HG03097 (cell line): ENCODE measurements at regions not wholly inside any gene's neighbourhood (a gene's known extent, or its start where the extent isn't known, plus 50 kb on each side); places are given as distances from the start of the nearest gene placed in this dataset.
A peak's percentile ranks its signal among the peaks of the same experiment; 100 is the strongest.

Experiments used
- ATAC-seq: cut with Tn5 transposase; IDR thresholded peaks from one replicate; pipeline ENCODE4 v1.9.1; 2021; ENCODE audit not compliant: unreplicated experiment, low FRiP score

DNA sequence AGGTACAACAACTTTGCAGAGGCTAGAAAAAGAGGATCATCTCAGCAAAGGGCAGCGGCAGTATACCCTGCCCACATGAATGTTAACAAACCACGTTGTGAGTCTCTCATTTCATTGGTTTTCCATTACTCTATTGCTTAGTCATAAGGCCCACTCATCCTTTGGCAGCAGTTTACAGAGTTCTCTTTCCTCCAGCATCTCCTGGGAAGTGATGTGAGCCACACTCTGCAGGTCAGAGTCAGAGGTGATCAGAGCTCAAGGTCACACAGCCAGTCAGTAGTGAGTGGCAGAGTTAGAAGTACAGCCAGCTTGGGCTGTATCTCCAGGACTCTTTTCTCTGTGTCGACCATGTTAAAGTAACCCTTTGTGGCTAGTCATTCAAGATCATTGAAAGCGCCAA is 599.6 kb upstream of the GRAMD2B start:
- ATAC-seq: no peak

DNA sequence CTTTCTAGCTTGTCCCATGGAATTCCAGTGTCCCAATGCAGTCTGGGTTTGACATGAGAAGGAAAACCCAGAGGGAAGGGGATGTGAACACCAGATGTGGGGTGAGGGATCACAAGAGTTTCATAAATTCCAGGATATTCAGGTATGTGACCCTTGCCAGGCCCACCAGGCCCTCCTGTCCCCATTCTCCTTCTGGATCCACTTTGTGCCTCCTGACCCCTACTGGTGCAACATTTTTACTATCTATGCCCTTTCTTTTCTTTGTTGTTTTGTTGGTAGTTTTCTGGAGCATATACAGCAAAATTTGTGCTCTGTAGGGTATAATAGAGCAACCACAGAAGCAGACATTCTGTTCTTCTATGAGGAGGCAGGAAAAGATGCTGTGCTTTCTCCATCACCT is 597.0 kb upstream of the GRAMD2B start:
- ATAC-seq: no peak

DNA sequence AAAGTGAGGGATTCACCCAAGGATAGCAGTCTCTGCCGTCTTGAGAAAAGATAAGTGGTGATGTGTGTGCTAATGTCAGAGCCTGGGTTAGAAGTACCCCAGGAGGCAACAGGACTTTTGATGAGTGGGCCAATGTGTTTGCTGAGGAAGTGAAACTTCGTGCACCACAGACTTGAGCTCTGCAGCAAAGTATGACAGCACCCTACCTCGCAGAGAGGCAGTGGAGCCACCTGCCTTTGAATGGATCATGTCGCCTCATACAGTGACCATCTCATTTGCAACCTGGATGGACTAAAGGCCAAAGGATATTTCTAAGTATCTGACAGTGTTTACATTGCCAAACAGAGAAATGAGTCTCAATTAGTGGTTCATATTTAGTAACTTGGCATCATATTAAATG is 593.9 kb upstream of the GRAMD2B start:
- ATAC-seq: peak; percentile 56

DNA sequence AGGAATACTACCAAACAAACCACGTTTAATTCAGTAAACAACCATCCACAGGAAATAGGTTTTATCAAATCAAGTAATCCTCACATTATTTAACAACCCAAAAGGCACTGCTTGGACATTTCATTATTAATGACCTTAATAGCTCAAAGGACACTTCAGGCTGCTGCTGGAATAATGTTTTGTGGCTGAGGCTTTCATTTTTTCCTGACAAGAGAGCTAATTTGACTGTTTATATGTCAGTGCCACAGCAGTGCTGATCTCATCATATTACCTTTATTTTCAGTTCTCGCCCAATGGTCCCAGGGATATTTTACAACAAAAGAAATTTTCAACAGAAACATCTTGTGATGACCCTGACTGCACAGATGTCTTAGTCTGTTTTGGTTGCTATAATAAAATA is 589.8 kb upstream of the GRAMD2B start:
- ATAC-seq: no peak

DNA sequence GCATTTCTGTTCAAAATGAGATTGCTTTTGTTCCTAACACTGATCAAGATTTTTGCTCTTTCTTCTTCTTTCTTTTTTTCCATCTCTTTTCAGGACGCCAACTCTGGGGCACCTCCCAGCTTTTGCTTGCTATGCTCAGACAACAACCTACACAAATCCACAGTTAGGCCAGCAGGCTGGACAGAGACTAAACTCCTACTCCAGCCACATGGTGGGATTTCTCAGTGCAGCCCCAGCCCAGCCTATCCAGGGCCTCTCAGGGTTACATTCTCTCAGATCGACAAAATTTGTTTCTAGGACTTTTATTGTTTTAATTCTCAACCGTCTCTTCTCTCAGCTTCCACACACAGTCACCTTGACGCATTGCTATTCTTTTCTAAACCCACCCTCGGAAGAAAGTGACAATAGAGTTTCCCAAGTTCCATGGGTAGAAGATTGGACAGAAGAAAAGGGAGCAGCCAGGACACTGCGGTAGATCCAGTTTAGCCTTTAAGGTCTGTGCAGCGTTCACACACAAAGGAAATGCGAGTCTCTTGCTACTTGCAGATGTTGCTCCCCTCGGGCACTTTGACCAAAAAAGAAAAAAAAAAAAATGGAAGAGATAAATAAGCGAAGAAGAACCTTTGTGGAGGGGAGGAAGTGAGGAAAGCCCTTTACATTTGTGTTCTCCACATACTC is 588.6 kb upstream of the GRAMD2B start:
- ATAC-seq: no peak

DNA sequence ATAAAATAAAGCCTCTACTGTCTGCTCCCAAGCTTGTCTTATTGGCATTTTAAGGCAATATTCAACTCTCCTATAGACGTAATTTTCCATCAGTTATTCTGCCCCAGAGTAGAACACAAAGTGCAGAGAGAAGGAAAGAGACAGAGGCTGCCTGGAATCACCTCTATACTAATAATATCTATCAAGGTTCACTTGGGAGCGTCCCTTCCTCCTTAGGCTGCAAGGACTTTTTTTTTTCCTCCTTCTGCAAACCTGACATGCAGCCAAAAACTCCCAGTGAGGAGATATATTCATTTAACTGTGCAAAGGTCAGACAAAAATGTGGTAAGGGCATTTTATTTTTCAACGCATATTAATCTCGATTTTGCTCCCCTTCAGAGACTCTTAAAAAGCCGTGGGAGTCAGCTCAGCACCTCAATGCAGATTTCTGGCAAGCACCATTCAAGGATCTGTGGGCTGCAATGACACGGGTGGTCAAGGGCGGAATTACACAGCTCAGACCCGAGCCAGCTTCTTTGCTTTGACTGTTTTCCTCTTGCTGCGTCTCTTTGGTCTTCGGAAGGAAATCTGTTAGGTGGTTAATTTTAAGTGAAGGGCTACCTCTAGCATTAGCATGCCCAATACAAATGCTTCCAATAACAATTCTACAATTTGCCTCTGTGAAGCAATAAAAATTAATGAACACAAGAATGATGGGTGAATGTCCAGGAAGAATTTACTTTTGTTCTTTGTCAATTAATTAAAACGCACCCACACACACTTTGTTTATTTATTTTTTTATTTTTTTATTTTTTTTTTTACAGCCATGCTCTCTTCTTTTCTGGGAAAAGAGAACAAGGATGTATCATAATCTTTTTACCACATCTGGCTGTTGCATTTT is 587.7 kb upstream of the GRAMD2B start:
- ATAC-seq: no peak

DNA sequence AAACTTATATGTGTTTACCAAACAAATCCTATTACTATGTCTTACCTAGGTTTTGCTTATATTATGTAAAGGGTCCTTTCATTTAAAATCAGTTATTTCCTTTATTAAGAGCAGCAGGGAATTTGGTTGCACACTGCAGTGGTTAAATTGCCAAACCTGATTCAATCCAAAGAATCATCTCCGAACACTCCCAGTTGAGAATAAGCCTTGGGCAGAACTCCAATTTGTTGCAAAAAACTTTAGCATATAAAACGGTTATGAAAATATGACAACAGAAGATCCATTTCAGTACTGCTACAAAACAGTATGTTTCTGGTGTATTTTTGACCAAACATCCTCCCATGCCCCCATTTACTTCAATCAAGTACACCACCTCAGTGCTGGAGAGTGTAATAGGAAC is 587.0 kb upstream of the GRAMD2B start:
- ATAC-seq: no peak

DNA sequence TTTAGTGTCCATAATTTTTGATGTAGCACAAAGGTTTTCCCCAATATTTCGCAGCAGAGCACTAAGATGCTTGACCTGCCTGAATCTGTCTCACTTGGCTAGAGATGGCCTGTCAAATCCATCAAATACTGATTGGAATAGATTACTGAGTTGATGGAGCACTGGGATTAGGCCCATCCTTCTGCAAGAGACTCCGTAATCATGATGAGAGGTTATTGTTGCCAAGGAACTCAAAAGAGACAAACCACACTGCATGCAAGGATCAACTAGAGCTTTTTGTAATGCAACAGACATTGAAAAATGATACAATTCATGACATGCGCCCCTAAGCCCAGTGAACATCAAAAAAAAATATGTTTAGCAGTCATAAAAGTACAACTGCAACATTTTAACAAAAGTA is 585.3 kb upstream of the GRAMD2B start:
- ATAC-seq: no peak

DNA sequence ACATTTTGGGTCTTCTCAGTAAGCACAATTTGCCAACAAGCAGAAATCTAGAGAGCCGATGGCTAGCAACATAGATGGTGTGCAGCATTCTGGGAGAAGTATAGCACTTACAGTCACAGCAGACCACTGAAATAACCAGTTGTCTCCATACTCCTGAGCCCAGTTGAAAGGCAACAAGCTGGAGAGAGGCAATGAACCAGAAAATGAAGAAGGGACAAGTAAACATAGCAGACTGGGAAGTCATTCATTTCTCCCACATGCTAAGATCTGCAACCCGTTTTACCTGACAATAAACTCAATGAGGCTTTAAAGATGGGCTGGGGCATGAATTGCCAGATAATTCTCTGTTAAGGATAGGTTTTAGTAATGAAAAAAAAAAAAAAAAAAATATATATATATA is 575.6 kb upstream of the GRAMD2B start:
- ATAC-seq: no peak

DNA sequence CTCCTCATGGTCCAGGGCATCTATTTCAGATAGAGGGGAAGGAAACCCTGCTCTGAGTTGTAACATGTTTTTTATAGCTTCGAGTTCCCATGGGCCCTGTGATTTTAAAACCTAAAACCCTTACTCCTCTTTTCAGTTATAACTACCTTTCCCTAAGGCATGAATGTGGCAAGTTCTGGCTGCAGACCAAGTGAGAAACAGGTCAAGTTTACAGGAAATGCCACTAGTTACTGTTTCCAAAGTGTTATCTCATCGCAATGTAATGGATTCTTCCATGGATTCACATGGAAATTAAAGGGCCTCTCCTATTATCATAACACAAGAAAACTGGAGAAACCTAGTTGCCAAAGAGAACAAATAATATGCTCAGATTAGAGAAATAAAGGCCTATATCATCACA is 574.5 kb upstream of the GRAMD2B start:
- ATAC-seq: no peak

DNA sequence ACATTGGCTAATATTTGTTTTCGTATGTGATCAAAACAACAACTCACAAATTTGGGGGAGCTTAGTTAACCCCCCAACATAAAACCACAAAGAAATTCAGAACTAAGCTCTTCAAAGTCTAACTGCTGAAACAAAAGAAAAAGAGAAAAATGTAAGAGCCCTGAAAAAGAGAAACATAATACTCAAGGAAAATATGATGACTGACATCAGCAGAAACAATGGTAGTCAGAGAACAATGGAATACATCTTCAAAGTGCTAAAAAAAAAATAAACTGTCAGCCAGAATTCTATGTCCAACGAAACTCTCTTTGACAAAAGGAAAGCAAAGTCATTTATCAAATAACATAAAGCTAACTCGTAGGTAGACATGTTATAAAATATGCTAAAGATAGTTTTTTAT is 566.3 kb upstream of the GRAMD2B start:
- ATAC-seq: no peak

DNA sequence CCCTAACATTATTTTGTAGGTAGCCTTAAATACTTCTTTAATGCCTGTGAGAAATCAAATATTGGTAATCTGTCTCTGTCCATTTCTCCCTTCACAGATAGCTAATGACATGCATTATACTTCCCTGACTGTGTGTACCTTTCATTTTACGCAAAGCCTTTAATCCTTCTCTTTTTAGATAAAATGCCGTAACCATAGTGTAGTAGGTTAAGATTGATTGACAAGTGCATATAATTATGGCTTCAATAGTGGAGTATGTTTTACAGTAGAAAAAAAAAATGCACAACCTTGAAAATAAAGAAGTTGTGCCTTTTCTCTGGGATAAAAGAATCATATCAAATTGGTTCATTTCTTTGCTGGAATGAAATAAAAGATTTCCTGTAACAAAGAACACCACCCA is 559.6 kb upstream of the GRAMD2B start:
- ATAC-seq: no peak

DNA sequence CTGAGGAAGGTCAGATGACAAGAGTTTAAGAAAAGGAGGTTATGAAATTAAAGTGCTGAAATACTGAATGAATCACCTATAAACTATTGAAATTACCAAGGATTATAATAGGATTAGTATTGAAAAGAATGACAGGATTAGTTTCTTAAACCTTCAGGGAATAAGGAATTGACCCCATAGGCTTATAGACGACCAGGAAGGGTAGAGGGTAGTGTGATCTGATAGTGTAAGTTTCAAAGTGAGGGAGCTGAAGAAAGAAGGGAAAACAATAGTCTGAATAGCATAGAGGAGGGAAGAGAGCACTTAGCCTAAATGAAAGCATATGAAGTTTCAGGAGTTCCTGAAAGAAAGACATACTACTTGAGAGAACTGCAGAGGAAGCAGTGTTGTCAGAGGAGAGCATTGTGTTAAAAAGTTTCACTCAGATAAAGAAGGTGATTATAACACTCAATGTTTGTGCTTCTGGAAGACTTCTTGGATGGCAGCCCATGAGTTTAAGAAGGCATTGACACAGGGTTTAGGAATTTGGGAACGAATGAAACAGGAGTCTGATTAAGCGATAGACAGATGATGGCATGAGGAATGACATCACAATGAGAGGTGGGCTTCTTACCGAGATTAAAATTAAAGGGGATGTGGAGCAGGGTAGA is 557.9 kb upstream of the GRAMD2B start:
- no peak for ATAC-seq

DNA sequence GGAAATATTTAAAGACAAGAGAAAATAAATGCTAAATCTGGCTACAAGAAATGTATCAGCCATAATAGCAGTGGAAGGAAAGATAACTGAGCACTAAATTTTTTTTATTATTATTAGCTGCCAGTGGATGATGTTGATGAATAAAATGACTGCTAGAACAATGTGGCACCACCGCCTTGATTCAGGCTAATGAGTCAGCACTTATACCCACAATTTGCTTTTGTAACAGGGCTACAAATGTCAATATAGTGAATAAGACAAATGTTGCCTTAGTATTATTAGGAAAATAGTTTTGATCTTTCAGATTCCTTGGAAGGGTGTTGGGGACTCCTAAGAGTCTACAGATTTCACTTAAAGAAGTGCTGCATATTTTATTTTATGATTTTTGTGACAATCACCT is 555.2 kb upstream of the GRAMD2B start:
- ATAC-seq: no peak

DNA sequence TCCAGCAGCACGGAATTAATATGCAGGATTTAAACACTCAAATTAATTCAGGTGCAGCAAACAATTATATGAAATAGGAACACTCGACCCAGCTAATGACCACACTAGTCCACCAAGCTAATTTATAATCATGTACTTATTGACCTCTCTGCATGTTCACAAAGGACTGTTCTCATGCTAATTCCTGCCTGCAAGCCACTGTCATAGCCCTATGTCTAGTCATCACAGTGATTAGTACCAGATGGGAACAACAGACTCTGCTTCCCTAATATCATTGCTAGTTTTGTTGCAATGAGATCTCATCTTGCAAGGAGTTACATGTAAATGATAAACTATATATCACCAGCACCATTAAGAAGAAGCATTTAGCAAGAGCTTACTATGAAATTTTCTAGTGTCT is 553.0 kb upstream of the GRAMD2B start:
- no peak for ATAC-seq

DNA sequence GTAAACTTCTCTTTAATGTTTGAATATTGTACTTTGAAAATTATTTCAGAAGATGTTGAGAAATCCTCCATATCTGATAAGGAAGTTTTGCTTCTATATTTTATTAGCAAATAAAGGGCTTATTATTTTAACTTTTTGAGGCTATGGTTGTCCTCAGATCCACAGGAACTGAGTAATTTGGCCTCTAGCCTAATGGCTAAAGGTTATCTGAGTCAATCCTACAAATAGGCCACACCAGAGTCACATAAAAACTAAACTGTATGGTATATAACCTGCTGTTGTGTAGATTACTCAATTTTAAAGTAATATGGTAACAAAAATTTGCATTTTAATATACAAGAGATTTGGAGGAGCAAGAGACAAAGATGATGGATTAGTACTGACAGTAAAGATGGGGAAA is 549.2 kb upstream of the GRAMD2B start:
- ATAC-seq: no peak

DNA sequence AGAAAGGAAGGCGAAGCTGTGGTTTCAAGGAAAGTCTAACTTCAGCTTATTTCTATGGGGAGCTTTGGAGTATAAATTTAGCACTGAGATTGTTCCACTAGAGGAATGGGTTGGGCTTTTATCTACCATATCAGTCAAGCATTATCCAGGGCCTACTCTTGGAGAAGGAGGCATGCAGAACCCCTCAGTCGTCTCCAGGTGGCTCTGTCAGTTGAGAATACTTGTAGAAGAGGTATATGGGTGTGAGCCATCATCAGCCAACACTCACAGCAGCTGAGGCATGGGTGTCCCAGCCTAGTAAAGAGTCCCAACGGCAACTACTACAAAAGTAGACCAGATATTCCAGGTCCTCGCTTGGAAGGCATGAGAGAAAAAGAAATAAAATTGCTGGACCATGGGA is 548.5 kb upstream of the GRAMD2B start:
- no peak for ATAC-seq

DNA sequence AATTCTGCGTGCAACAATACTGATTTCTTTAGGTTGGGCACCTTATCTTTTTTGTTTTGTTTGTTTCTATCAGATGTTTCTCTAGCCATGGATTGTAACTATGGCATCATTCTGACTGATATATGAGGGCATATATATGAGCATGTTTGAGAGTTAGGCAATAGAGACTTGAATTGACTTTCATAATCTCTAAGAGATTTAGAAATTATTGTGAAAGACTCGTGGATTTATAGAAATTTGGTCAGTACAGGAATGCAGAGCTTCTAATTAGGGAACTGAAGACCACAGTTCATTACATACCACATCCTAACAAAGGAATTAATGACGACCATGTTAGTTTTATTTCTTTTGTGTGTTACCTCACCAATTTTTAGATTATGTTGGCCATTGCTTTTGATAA is 546.0 kb upstream of the GRAMD2B start:
- no peak for ATAC-seq

DNA sequence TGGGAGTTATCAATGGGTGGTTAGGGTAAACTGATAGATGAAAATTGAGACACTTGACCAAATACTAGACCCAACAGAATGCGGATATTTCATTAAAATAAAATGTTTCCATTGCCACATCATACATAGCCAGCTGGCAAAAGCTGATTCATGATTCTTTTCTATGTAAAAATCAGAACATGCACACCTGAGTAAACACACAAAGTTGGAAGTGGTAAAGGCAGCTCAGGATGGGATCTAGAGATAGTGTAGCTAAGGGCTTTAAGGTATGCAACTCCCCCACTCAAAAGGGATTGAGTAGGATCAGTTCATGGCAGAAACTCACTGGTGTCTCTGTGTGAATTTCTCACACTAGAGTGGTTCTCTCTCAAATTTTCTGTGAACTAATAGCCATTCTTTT is 541.1 kb upstream of the GRAMD2B start:
- no peak for ATAC-seq

DNA sequence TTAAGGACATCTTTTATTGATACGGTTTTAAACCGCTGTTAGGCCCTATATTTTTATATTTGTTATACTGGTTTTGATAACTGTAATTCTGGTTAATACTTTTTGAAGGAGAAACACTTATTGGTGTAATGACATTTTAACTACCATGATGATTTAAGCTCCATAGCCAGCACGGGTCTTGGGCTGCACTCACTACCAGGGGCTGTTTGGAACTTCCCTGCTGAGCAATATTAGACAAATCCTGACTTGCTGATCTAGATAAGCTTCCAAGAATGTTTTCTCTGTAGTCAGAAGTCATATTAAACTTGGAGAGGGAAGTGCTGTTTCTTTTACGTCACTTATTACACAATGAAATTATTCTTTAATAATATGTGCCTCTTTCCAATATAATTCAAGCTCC is 540.0 kb upstream of the GRAMD2B start:
- ATAC-seq: no peak

DNA sequence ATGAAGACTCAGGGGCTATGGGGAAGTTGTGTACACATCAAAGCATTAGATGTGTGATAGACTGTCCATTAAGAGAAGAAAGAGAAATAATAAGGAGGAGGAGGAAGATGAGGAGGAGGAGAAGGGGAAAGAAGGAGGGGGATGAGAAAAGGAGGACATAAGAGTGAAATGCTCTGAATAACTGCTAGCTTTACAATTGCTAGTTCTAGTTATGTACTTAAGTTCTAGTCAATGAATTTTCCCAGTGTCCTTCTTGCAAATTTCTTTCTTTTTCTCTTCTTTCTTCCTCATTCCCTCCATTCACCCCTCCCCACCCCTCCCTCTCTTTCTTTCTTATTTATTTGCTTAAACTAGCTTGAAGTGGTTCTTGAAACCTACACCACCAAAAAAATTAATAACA is 534.9 kb upstream of the GRAMD2B start:
- no peak for ATAC-seq

DNA sequence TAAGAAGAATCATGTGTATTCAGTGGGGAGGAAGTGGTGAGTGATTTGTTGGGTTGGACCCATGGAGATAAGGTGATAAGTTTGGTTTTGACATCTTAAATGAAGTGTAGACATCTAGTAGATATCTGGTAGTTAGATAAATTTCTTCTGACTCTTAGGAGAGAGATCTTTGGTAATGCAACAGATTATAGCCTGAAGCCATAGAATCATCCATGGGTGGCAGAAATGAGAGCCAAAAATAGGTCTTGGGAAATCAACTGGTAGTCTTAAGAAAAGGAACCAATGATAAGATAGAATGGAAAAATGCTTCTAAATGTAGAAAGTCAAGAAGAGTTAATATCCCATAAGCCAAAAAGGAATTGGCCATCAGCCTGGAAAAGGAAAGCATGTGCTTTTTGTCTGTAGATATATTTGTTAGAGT is 532.7 kb upstream of the GRAMD2B start:
- no peak for ATAC-seq
